ENCODE measurements at regions not wholly inside any gene's neighbourhood (a gene's known extent, or its start where the extent isn't known, plus 50 kb on each side); places are given as distances from the start of the nearest gene placed in this dataset.

- no peak overlapping the region for H3K27ac Mint-ChIP-seq
- H3K36me3 Mint-ChIP-seq = no peaks in the 10 kb centered on the region
- Histone ChIP-seq H4K20me1 (ENCODE audit: insufficient read depth, low read length) (no peaks in the 10 kb centered on the region), H3K27ac (ENCODE audit: low read depth in 1 of 2, low read length in 2 of 2) (no peak overlapping the region), H3K4me3 (replicated peaks in 1 of 3; ENCODE audit: low read depth in 2 of 3, low read length in 3 of 3) (no peak overlapping the region), H3K36me3 (replicated peaks in 1 of 2; ENCODE audit: control insufficient read depth in 1 of 2, insufficient read depth in 2 of 2, low read length in 2 of 2) (no peaks in the 10 kb centered on the region), H3K4me2 (replicated peaks; ENCODE audit: extremely low read depth, low read length, poor library complexity, severe bottlenecking) (no peak overlapping the region), H2AFZ (ENCODE audit: insufficient read depth, low read depth, low read length, poor library complexity, severe bottlenecking) (no peak overlapping the region), H3K27me3 (ENCODE audit: control insufficient read depth in 2 of 2, insufficient read depth in 2 of 2, low read length in 2 of 2) (peaks cover 0 to 3% of the 10 kb centered on the region in 2 donors), H3K4me1 (ENCODE audit: control insufficient read depth in 1 of 2, insufficient read depth in 2 of 2, low read length in 2 of 2) (no peaks in the 10 kb centered on the region), H3K79me2 (ENCODE audit: insufficient read depth, low read length) (no peaks in the 10 kb centered on the region), H3K9me3 (replicated peaks in 1 of 2; ENCODE audit: control insufficient read depth in 1 of 2, insufficient read depth in 1 of 2, low read length in 2 of 2) (no peaks in the 10 kb centered on the region), H3K9ac (ENCODE audit: insufficient read depth, low read length, poor library complexity, severe bottlenecking) (no peak overlapping the region)
- DNase-seq = no peak
- peaks cover 0 to 5% (median 0%) of the 10 kb centered on the region in 7 donors for H3K9me3 Mint-ChIP-seq
- TF ChIP-seq, protein P1, sequence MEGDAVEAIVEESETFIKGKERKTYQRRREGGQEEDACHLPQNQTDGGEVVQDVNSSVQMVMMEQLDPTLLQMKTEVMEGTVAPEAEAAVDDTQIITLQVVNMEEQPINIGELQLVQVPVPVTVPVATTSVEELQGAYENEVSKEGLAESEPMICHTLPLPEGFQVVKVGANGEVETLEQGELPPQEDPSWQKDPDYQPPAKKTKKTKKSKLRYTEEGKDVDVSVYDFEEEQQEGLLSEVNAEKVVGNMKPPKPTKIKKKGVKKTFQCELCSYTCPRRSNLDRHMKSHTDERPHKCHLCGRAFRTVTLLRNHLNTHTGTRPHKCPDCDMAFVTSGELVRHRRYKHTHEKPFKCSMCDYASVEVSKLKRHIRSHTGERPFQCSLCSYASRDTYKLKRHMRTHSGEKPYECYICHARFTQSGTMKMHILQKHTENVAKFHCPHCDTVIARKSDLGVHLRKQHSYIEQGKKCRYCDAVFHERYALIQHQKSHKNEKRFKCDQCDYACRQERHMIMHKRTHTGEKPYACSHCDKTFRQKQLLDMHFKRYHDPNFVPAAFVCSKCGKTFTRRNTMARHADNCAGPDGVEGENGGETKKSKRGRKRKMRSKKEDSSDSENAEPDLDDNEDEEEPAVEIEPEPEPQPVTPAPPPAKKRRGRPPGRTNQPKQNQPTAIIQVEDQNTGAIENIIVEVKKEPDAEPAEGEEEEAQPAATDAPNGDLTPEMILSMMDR (IDR thresholded peaks at IDR 0.05) = no peak
- WGBS (ENCODE audit: insufficient coverage) = 89% methylated on average over 3 of the region's 4 CpGs
- no peaks in the 10 kb centered on the region for H3K4me1 Mint-ChIP-seq
- peaks cover 0 to 2% (median 0%) of the 10 kb centered on the region in 3 donors for H3K27me3 Mint-ChIP-seq (ENCODE audit: low read depth in 3 of 3)
- intact Hi-C loops (cut with micrococcal nuclease) = no loop called here
- no peak overlapping the region for H3K4me3 Mint-ChIP-seq
Observed at GRCh38 chr12:28092396-28092795, 97.9 kb upstream of the CCDC91 start.

GRCh38 chr12:28096649-28097048, 93.6 kb upstream of the CCDC91 start:
- WGBS (ENCODE audit: insufficient coverage) = 93% methylated on average over 2 of the region's 2 CpGs
- Histone ChIP-seq H3K27ac (ENCODE audit: low read depth in 1 of 2, low read length in 2 of 2) (no peak overlapping the region), H3K36me3 (replicated peaks in 1 of 2; ENCODE audit: control insufficient read depth in 1 of 2, insufficient read depth in 2 of 2, low read length in 2 of 2) (no peaks in the 10 kb centered on the region), H3K27me3 (ENCODE audit: control insufficient read depth in 2 of 2, insufficient read depth in 2 of 2, low read length in 2 of 2) (no peaks in the 10 kb centered on the region), H4K20me1 (ENCODE audit: insufficient read depth, low read length) (no peaks in the 10 kb centered on the region), H3K9me3 (replicated peaks in 1 of 2; ENCODE audit: control insufficient read depth in 1 of 2, insufficient read depth in 1 of 2, low read length in 2 of 2) (no peaks in the 10 kb centered on the region), H3K9ac (ENCODE audit: insufficient read depth, low read length, poor library complexity, severe bottlenecking) (no peak overlapping the region), H3K4me1 (ENCODE audit: control insufficient read depth in 1 of 2, insufficient read depth in 2 of 2, low read length in 2 of 2) (no peaks in the 10 kb centered on the region), H3K4me2 (replicated peaks; ENCODE audit: extremely low read depth, low read length, poor library complexity, severe bottlenecking) (no peak overlapping the region), H2AFZ (ENCODE audit: insufficient read depth, low read depth, low read length, poor library complexity, severe bottlenecking) (no peak overlapping the region), H3K79me2 (ENCODE audit: insufficient read depth, low read length) (no peaks in the 10 kb centered on the region), H3K4me3 (replicated peaks in 1 of 3; ENCODE audit: low read depth in 2 of 3, low read length in 3 of 3) (no peak overlapping the region)
- Mint-ChIP-seq H3K27ac (no peak overlapping the region), H3K9me3 (peaks cover 0 to 5% (median 0%) of the 10 kb centered on the region in 7 donors), H3K4me3 (no peak overlapping the region), H3K36me3 (no peaks in the 10 kb centered on the region), H3K27me3 (ENCODE audit: low read depth in 3 of 3) (peaks cover 0 to 2% (median 0%) of the 10 kb centered on the region in 3 donors), H3K4me1 (no peaks in the 10 kb centered on the region)
- intact Hi-C loops (cut with micrococcal nuclease) = no loop called here
- DNase-seq = no peak
- TF ChIP-seq, protein P1 (IDR thresholded peaks at IDR 0.05) = no peak
